RCC 7860 (cell line): ENCODE measurements at regions not wholly inside any gene's neighbourhood (a gene's known extent, or its start where the extent isn't known, plus 50 kb on each side); places are given as distances from the start of the nearest gene placed in this dataset.
A peak's percentile ranks its signal among the peaks of the same experiment; 100 is the strongest.
"Not testable (repeated sequence)": the region's sequence is repeated elsewhere in the genome, so short reads cannot be mapped to it uniquely, and the experiment has no call there.

ENCODE experiments used
- DNase-seq: peaks from one replicate; pipeline ENCODE4 v3.0.0-alpha.2; 2015; ENCODE audit warnings: low spot score
- FAIRE-seq: peaks from 2 replicates; lab custom pipeline; 2012; peaks lifted over from hg19 to GRCh38; lab: Jason Lieb, UNC

- FAIRE-seq (peak; percentile 88), DNase-seq (peak; percentile 87)
These were observed 119.0 kb downstream of the NKX6-1 start for GRCh38 chr4:84379917-84380641.

- DNase-seq (no peak), FAIRE-seq (no peak)
These were observed 120.1 kb downstream of the NKX6-1 start for GRCh38 chr4:84378983-84379382.

DNA sequence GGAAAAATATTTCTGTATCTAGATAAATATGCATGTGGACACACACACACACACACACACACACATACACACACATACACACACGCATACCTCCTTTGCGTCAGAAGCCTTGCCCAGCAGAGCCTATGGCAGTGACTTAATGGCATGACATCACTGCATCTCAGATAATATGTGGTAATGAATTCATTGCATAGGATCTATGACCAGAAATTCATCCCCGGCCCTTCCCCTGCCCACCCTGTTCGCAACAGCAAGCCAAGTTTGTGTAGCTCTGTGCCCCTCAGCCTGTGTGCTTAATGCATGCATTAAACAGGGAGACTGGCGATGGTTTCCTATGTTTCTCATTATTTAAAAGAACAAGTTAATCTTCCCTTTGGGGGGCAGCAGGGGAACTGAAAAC, 120.7 kb downstream of the NKX6-1 start:
- DNase-seq (no peak), FAIRE-seq (no peak)

DNA sequence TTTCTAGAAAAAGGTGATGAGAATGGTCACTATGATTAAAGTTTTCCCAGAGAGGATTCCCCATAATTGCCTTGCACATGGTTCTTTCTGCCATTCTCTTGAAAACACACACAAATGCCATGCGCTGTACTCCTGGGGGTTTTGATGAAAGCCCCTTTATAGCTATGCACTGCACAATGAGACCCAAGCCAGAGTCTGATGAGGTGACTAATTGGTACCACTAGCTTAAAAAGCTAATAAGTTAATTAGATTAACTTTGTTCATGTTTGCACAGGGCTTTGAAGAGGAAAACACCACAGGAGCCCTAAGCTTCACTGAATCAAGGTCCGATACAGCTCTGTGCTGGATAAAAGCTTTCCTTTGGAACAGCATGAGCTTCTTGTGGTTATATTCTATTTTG, 132.2 kb downstream of the NKX6-1 start:
- no peak for DNase-seq
- no peak for FAIRE-seq

GRCh38 chr4:84366161-84366560, 132.9 kb downstream of the NKX6-1 start:
- peak; percentile 36 for DNase-seq
- FAIRE-seq: peak; percentile 73

DNA sequence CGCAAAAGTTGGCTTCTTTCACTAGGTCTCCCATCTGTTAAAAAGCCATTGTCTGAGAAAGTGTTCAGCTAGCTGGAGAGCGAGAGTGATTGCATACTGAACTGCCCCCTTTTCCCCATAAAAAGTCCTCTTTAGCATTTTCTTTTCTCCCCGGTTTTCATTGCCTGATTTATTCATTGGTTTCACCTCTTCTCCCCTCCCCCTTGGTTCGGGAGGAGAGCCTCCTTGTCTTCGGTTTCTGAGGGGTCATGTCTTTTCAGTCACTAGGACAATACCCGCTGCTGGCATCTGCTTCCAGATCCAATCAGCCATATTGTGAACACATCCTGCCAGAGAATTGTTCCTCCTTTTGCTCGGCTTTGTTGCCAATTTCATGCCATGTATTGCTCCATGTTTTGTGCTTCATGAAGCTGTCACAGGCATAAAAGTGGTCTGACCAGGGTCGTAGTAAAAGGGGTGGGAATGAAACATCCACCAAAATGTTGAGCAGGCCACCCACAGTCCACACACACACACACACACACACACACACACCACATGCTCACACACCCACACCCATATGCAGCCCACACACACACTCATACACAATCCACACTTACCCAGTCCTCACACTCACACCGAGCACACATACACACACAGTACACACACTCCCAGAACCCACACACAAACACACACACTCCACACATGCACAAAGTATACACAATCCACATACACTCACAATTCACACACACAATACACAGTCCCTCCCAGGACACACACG, 136.0 kb downstream of the NKX6-1 start:
- no peak for FAIRE-seq
- no peak for DNase-seq

- DNase-seq (no peak), FAIRE-seq (no peak)
These were observed 156.9 kb downstream of the NKX6-1 start for GRCh38 chr4:84342161-84342560.

DNA sequence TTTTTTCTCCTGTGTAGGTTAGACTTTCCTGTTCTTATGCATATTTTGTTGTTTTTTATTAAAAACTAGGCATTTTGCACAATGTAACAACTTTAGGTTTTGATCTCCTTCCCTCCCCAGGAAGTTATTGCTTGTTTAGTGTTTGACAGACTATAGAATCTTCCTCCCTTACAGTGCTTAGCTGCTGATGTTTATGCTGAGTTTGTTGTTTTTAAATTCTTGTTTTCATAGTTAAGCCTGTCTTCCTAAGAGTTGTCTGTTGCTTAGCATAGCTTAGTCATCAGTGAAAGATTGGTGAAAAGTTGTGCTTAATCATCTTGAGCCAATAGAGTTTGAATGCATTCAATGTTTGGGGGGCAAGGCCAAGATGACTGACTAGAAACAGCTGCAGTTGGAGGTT, 157.5 kb downstream of the NKX6-1 start:
- DNase-seq (no peak), FAIRE-seq (no peak)

DNA sequence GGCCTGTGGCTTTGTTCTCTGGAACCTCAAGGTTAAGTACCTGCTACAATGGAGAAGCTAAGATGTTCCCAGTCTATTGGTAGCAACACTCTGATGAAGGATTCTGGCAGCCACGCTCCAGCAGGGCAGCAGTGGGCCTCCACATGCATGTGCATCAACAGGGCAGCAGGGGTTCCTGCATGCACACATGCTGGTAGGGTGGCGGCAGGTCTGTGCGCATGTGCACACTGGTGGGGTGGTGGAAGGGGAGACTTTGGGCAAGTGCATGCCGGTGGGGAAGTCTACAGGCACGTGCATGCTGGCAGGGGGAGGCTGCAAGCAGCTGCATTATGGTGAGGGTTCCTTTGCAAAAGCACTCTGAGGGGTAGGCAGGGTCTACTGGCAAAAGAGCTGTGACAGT, 160.7 kb downstream of the NKX6-1 start:
- DNase-seq (no peak), FAIRE-seq (no peak)

- FAIRE-seq (no peak), DNase-seq (no peak)
These were observed 162.0 kb downstream of the NKX6-1 start for GRCh38 chr4:84336964-84337705.

DNA sequence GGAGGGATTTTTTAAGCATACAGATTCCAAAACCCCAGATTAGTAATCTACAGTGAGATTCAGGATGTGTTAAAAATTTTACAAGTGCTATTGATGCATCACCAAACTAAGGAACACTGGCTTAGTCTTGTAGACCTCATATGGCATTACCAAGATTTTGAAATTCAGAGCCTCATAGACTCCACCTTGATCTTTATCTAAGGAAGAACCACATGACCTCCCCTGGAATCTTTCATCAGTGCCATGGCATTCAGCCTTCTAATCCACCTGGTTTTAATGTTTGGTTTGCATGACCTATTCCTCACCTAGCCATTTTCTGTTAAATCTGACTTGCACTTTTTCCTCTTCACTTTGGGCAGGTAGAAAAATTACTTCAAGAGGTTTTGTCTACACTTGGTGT, 171.6 kb downstream of the NKX6-1 start:
- DNase-seq: no peak
- no peak for FAIRE-seq

DNA sequence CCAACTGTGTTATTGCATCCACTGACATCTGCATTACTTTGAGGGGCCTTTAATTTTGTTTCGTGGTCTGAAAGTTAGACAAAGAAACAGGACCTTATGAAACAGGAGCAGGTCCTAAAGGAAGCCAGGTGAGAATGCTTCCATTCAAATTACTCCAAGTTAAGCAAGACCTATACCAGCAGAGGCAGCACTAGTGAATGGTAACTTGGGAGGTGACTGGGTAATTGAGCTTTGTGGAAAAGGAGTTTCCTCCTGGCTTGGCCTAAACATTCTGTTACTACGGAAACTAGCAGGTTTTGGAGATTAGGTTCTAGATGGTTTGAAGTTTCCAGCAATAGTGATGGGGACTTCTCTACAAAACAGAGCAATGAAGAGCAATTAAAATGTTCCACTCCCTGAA, 173.5 kb downstream of the NKX6-1 start:
- FAIRE-seq: no peak
- DNase-seq: no peak

DNA sequence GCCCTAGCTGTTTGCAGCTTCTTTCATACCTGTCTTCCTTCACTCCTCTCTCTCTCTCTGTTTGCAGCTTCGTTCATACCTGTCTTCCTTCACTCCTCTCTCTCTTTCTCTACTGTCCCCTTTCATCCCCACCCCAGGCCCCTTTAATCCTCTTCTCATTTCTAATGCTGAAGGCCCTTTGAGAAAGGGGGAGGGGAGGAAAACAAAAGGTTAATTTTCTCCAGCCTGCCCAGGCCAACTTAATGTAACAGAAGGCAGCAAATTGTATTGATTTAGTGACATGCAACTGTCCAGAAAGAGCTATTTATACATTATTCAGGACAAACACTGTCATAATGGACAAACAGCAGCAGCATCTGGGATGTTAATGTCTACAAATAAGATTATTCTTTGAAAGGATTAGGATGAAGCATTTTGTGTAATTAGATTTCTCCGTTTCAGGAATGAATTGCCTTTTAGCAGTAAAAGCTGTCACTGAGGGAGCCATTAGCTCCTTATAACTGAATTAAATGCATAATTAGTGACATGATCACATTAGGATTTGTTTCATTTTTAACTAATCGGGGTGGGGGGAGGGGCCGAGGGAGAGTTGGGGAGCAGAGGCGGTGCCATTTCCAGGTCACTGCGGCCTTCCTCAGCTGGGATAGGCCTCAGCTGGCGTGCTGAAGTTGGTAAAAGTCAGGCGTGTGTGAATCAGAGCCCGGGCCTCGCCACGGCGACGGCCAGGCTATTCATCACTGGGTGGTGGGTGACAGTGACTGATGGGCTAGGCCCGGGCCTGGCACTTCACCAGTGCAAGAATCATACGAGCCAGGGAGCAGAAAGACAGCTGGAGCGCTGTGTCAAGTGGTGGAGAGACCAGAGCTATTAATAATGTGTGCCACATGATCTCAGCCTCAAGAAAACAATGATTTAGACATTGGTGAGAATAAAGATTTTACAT, 174.5 kb downstream of the NKX6-1 start:
- FAIRE-seq: no peak
- no peak for DNase-seq

- DNase-seq (no peak), FAIRE-seq (no peak)
These were observed 180.0 kb downstream of the NKX6-1 start for GRCh38 chr4:84319124-84319523.

GRCh38 chr4:84317513-84317912, 181.6 kb downstream of the NKX6-1 start:
- FAIRE-seq (no peak), DNase-seq (no peak)

GRCh38 chr4:84312426-84313012, 186.6 kb downstream of the NKX6-1 start:
- FAIRE-seq (no peak), DNase-seq (no peak)

DNA sequence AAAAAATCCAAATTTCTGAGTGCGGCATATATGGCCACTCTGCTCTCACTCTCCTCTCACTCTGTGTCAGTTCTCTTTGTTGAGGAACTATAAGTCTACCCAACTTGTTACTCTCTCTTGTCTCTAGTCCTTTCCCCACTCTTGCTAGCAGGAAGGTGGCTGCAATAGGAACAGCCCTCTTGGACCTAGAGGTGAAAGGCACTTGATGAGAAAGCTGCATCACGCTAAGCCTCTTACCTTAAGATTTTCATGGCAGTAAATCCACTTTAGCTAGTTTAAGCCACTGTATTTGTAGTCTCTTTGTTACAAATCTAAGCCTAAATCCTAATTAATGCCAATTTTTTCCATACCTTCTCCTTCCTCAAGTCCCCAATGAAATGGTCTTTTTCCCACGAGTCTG, 189.9 kb downstream of the NKX6-1 start:
- FAIRE-seq (no peak), DNase-seq (no peak)

- DNase-seq, FAIRE-seq: not testable (repeated sequence)
These were observed 200.3 kb downstream of the NKX6-1 start for GRCh38 chr4:84298719-84299254.

DNA sequence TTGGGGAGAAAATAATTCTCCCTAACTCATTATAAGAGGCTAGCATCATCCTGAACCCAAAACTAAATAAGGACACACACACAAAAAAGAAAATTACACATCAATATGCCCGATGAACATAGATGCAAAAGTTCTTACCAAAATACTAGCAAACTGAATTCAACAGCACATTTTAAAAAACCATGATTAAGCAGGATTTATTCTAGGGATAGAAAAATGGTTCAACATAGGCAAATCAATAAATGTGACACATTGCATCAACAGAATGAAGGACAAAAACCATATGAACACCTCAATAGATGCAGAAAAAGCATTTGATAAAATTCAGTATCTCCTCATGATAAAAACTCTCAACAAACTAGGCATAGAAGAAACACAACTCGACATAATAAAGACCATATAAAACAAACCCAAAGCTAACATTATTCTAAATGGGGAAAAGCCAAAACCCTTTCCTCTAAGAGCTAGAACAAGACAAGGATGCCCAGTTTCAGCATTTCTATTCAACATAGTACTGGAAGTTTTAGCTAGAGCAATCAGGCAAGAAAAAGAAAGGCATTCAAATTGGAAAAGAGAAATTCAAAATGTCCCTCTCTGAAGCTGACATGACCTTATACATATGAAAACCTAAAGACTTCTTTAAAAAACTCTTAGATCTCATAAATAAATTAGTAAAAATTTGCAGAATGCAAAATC, 200.9 kb downstream of the NKX6-1 start:
- DNase-seq: no peak
- FAIRE-seq: no peak
